ENCODE measurements at regions not wholly inside any gene's neighbourhood (a gene's known extent, or its start where the extent isn't known, plus 50 kb on each side); places are given as distances from the start of the nearest gene placed in this dataset.

GRCh38 chr11:64501500-64502427, 54.0 kb upstream of the SLC22A11 start:
- TF ChIP-seq CTCF (conservative IDR thresholded peaks at IDR 0.05): no peak
- TF ChIP-seq ZFX (IDR thresholded peaks at IDR 0.05): no peak
